Loucy (cell line): ENCODE measurements at regions not wholly inside any gene's neighbourhood (a gene's known extent, or its start where the extent isn't known, plus 50 kb on each side); places are given as distances from the start of the nearest gene placed in this dataset.

Experiments used
- H2AFZ ChIP-seq: fragments of 200-600 bp; sonication (generic); 2 replicates; pipeline ENCODE4 v1.6.0; 2016; ENCODE audit warnings: antibody characterized with exemption, mild to moderate bottlenecking, low read length, moderate library complexity
- H3F3A ChIP-seq: fragments of 200-600 bp; 2 replicates; pipeline ENCODE4 v1.6.0; 2016; ENCODE audit warnings: antibody characterized with exemption, low read depth, mild to moderate bottlenecking
- H3K27me3 ChIP-seq: fragments of 200-600 bp; sonication (generic); 2 replicates; pipeline ENCODE4 v1.6.1; 2014; ENCODE audit warnings: low read length, mild to moderate bottlenecking; ENCODE audit not compliant: insufficient read depth, poor library complexity, severe bottlenecking
- H3K36me3 ChIP-seq: fragments of 200-600 bp; sonication (generic); 2 replicates; pipeline ENCODE4 v1.6.1; 2016; ENCODE audit warnings: low read length; ENCODE audit not compliant: insufficient read depth
- H3K4me1 ChIP-seq: fragments of 200-600 bp; sonication (generic); 2 replicates; pipeline ENCODE4 v1.5.1; 2014; ENCODE audit warnings: low read length, mild to moderate bottlenecking; ENCODE audit not compliant: insufficient read depth, poor library complexity, severe bottlenecking
- H3K4me2 ChIP-seq: fragments of 200-600 bp; sonication (generic); 2 replicates; pipeline ENCODE4 v1.6.0; 2014; ENCODE audit warnings: antibody characterized with exemption, low read length, low read depth, mild to moderate bottlenecking; ENCODE audit not compliant: poor library complexity, severe bottlenecking
- H3K4me3 ChIP-seq: fragments of 200-600 bp; sonication (generic); 2 replicates; pipeline ENCODE4 v1.5.1; 2014; ENCODE audit warnings: low read length, mild to moderate bottlenecking, mixed read lengths; ENCODE audit not compliant: poor library complexity, severe bottlenecking
- H3K79me2 ChIP-seq: fragments of 200-600 bp; sonication (generic); 2 replicates; pipeline ENCODE4 v1.6.1; 2014; ENCODE audit warnings: low read length; ENCODE audit not compliant: insufficient read depth
- H3K9ac ChIP-seq: fragments of 200-600 bp; sonication (generic); 2 replicates; pipeline ENCODE4 v1.6.0; 2014; ENCODE audit warnings: mild to moderate bottlenecking, low read depth, low read length, moderate library complexity; ENCODE audit not compliant: poor library complexity, severe bottlenecking
- H3K9me2 ChIP-seq: fragments of 200-600 bp; sonication (generic); replicated peaks from 2 replicates; pipeline ENCODE4 v1.6.1; 2016; ENCODE audit warnings: low read depth, low read length, mixed read lengths
- H3K9me3 ChIP-seq: fragments of 200-600 bp; sonication (generic); 2 replicates; pipeline ENCODE4 v1.6.1; 2014; ENCODE audit warnings: mild to moderate bottlenecking, antibody characterized with exemption, low read length, low read depth; ENCODE audit not compliant: insufficient read depth
- H4K20me1 ChIP-seq: fragments of 200-600 bp; sonication (generic); 2 replicates; pipeline ENCODE4 v1.6.0; 2014; ENCODE audit warnings: antibody characterized with exemption, low read length, mild to moderate bottlenecking; ENCODE audit not compliant: insufficient read depth, poor library complexity, severe bottlenecking
- CTCF ChIP-seq: fragments of 200-600 bp; sonication (generic); conservative IDR thresholded peaks from 2 replicates; pipeline ENCODE4 v1.5.1; 2014; ENCODE audit warnings: mild to moderate bottlenecking, antibody characterized with exemption, low read length
- EZH2phosphoT487 ChIP-seq: fragments of 200-600 bp; IDR thresholded peaks from 2 replicates; pipeline ENCODE4 v1.6.1; 2018; ENCODE audit warnings: antibody characterized with exemption, mild to moderate bottlenecking, moderate library complexity, borderline replicate concordance

GRCh38 chr13:97751477-97751876, 202.0 kb upstream of the IPO5 start:
- TF ChIP-seq CTCF, result no peak
- no peak for TF ChIP-seq EZH2phosphoT487
- no peak overlapping the region for H3K4me2 ChIP-seq
- H3F3A ChIP-seq, result no peaks in the 10 kb centered on the region
- no peaks in the 10 kb centered on the region for H3K27me3 ChIP-seq
- H3K36me3 ChIP-seq, result no peaks in the 10 kb centered on the region
- no peaks in the 10 kb centered on the region for H3K9me3 ChIP-seq
- no peaks in the 10 kb centered on the region for H3K79me2 ChIP-seq
- H3K9me2 ChIP-seq, result no peaks in the 10 kb centered on the region
- no peaks in the 10 kb centered on the region for H3K4me1 ChIP-seq
- H3K4me3 ChIP-seq, result no peak overlapping the region
- no peaks in the 10 kb centered on the region for H4K20me1 ChIP-seq
- H2AFZ ChIP-seq, result no peak overlapping the region
- H3K9ac ChIP-seq, result no peak overlapping the region

GRCh38 chr13:97752961-97753668, 200.4 kb upstream of the IPO5 start:
- H3K4me2 ChIP-seq, result no peak overlapping the region
- TF ChIP-seq CTCF (no peak), EZH2phosphoT487 (no peak)

GRCh38 chr13:97753942-97754670, 199.4 kb upstream of the IPO5 start:
- Histone ChIP-seq H3K9me3 (no peaks in the 10 kb centered on the region), H3K4me3 (no peak overlapping the region), H3K9me2 (no peaks in the 10 kb centered on the region), H3K27me3 (no peaks in the 10 kb centered on the region), H3F3A (no peaks in the 10 kb centered on the region), H3K36me3 (no peaks in the 10 kb centered on the region), H3K79me2 (no peaks in the 10 kb centered on the region), H4K20me1 (no peaks in the 10 kb centered on the region), H2AFZ (no peak overlapping the region), H3K4me1 (no peaks in the 10 kb centered on the region), H3K9ac (no peak overlapping the region), H3K4me2 (no peak overlapping the region)
- TF ChIP-seq CTCF (no peak; the same call in 1 of the 2 replicates), EZH2phosphoT487 (no peak)

More at GRCh38 chr13:97752961-97753668, 200.4 kb upstream of the IPO5 start:
- Histone ChIP-seq H3F3A (no peaks in the 10 kb centered on the region), H3K9me2 (no peaks in the 10 kb centered on the region), H3K9me3 (no peaks in the 10 kb centered on the region), H3K79me2 (no peaks in the 10 kb centered on the region), H3K4me3 (no peak overlapping the region), H4K20me1 (no peaks in the 10 kb centered on the region), H2AFZ (no peak overlapping the region), H3K36me3 (no peaks in the 10 kb centered on the region), H3K4me1 (no peaks in the 10 kb centered on the region), H3K27me3 (no peaks in the 10 kb centered on the region), H3K9ac (no peak overlapping the region)
